ENCODE measurements at regions not wholly inside any gene's neighbourhood (a gene's known extent, or its start where the extent isn't known, plus 50 kb on each side); places are given as distances from the start of the nearest gene placed in this dataset.
"Not testable (repeated sequence)": the region's sequence is repeated elsewhere in the genome, so short reads cannot be mapped to it uniquely, and the experiment has no call there.

DNA sequence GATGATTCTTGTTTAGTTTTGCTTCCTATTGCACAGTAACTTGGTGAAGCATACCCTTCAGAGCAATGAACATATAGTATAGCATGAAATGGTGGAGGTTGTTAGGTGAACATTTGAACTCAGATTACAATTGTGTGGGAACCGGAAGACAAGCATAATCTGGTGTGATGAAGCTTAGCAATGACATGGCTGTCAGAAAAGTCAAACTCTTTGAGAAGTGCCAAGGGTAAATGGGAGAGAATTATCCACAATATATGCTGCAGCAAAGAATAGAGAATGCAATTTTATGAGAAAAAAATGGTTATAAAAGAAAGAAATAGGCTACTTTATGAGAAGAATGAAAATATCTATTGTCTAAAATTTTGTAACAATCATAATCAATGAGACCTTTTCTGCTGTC lies 1536.7 kb downstream of the SI start:
- in situ Hi-C loops (cut with HindIII; ENCODE audit: low pct_unique_long_range_greater_than_20kb, low sequenced_read_pairs) = no loop called here
- no peak for DNase-seq (ENCODE audit: low read depth)

DNA sequence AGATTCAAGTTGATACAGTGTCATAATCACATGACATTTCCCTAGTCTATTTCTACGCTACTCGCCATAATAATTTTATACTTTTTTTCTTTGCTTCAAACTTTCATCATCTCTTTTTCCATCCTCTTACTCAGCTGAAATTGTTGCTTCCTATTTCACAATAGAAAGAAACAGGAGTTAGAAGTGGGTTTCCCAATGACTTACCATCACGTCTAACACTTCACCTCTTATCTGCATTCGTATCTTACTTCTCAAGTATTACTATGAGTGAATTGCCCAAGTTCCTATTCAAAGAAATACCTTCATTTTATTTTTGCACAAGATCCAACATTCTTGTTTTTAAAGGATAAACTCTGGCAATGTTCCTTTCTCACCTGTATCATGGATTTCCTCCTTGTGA lies 1539.9 kb downstream of the SI start:
- no peak for DNase-seq (ENCODE audit: low read depth)
- in situ Hi-C loops (cut with HindIII; ENCODE audit: low pct_unique_long_range_greater_than_20kb, low sequenced_read_pairs) = no loop called here

DNA sequence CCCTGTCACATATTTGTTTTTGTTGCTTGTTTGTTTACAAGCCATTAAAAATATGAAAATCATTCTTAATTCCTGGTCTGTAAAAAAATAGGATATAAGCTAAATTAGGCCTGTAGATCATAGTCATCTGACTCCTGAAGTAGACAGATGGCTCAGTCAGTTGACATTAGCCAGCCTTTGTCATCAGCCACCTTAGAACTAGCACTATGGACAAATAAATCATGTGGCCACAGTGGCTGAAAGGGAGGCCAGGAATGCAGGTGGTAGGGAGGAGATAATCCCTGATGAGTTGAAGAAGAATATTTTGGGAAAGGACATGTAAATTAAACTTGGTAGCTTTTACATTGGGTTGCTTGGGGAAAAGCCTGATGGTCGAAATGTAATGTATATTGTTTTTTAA lies 1544.9 kb downstream of the SI start:
- DNase-seq (ENCODE audit: low read depth) = no peak
- in situ Hi-C loops (cut with HindIII; ENCODE audit: low pct_unique_long_range_greater_than_20kb, low sequenced_read_pairs) = no loop called here

DNA sequence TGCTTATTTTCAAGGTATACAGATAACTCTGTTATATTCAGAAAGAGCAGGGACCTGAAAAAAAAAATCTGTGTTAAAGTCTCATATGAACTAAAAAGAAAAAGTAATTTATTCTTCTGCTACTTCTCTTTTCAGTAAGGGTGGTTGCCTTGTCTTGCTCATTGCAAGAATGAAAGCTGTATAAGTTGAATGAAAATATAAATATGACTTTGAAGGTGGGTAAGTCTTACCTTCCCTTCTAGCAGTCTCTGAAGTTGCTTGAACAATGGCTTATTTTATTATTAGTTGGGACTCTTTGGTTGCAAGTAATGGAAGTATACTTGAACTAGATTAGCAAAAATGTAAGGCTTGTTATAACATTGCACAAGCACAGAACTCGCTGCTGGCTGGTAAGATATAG lies 1554.9 kb downstream of the SI start:
- in situ Hi-C loops (cut with HindIII; ENCODE audit: low pct_unique_long_range_greater_than_20kb, low sequenced_read_pairs) = no loop called here

DNA sequence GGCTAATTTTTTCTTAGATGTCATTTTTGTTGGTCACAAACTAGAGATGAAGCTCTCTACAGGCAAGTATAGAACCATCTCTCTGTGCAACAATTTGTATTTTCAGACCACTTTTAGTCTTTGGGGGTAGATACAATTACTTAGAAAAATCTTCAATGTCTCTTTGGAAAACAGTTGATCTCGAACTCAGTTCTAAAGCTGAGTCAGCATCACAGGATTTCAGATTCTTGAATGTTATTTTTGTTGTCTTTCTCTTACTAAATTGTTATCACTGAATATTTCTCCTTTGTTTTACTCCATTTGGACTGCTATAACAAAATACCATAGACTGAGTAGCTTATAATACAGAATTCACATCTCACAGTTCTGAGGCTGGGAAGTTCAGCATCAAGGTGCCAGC lies 1557.0 kb downstream of the SI start:
- in situ Hi-C loops (cut with HindIII; ENCODE audit: low pct_unique_long_range_greater_than_20kb, low sequenced_read_pairs) = no loop called here
- no peak for DNase-seq (ENCODE audit: low read depth)

More for the DNA sequence above, 1554.9 kb downstream of the SI start:
- no peak for DNase-seq (ENCODE audit: low read depth)

DNA sequence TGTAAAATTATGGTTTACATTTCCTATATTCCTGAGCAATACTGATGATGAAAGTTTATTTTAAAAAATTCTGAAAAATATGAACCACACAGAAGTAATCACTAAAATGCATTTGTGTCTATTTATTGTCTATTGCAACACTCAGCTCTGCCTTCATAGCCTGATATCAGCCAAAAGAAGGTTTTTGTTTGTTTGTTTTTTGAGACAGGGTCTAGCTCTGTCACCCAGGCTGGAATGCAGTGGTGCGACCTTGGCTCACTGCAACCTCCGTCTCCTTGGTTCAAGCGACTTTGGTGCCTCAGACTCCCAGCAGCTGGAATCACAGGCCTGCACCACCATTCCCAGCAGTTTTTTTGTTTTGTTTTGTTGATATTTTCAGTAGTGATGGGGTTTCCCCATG lies 1560.2 kb downstream of the SI start:
- in situ Hi-C loops (cut with HindIII; ENCODE audit: low pct_unique_long_range_greater_than_20kb, low sequenced_read_pairs) = no loop called here
- no peak for DNase-seq (ENCODE audit: low read depth)

DNA sequence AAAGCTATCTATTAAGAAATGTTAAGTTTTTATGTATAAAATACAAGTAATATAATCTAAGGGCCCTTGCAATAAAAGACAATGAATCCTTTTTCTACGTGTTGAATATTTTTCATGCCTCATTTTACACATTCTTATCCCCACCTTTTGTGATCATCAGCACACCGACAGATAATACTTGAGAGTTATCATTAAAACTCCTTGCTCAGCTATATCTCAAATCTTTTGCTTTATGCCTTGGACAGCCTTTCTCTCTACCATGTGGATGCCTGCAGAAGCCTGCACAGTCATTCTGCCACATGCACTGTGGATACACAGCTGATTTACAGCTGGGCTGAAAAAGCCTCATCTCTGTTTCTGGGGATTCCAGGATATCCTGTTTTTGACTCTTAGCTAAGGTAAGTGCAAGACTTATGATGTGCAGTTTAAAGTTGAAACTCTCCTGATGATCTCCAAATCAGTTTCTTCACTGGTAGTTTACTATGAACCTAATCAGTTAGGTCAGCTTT lies 1565.1 kb downstream of the SI start:
- DNase-seq (ENCODE audit: low read depth) = no peak
- in situ Hi-C loops (cut with HindIII; ENCODE audit: low pct_unique_long_range_greater_than_20kb, low sequenced_read_pairs) = no loop called here

DNA sequence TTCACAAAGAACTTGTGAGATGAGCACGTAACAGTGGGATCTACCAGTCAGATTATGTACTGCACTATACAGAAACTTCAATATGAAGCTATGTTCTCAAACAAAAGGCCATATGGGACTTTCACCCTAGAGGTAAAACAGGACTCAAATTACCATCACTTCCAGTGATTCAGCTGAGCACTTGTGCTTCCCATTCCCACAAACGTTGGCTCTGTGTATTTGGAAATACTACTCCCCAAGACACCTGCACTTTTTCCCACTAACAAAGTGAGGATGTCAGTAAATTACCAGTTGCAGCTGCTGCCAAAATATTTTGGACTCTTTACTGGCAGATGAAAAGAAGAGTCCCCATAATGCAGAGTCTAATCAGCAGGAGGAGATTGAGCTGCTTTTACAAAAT lies 1570.1 kb downstream of the SI start:
- DNase-seq (ENCODE audit: low read depth) = no peak

DNA sequence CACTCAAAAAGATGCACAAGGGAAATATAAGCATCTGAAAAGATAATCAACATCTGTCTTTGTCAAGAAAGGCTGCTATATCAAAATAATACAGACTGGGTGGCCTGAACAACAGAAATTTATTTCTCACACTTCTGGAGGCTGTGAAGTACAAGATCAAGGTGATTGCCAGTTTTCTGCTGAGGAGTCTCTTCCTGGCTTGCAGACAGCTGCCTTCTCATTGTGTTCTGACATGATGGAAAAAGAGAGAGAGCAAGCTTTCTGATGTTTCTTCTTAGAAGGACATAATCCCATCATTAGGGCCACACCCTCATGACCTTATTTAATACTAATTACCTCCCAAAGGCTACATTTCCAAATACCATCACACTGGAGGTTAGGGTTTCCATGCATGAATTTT lies 1573.3 kb downstream of the SI start:
- no peak for DNase-seq (ENCODE audit: low read depth)
- in situ Hi-C loops (cut with HindIII; ENCODE audit: low pct_unique_long_range_greater_than_20kb, low sequenced_read_pairs) = no loop called here

More for the DNA sequence above, 1570.1 kb downstream of the SI start:
- in situ Hi-C loops (cut with HindIII; ENCODE audit: low pct_unique_long_range_greater_than_20kb, low sequenced_read_pairs) = no loop called here

DNA sequence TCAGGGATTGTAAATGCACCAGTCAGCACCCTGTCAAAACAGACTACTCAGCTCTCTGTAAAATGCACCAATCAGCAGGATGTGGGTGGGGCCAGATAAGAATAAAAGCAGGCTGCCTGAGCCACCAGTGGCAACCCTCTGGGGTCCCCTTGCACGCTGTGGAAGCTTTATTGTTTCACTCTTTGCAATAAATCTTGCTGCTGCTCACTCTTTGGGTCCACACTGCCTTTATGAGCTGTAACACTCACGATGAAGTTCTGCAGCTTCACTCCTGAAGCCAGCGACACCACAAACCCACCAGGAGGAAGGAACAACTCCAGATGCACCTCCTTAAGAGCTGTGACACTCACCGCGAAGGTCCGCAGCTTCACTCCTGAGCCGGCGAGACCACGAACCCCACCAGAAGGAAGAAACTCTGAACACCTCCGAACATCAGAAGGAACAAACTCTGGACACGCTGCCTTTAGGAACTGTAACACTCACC lies 1578.5 kb downstream of the SI start:
- in situ Hi-C loops (cut with HindIII; ENCODE audit: low pct_unique_long_range_greater_than_20kb, low sequenced_read_pairs); DNase-seq (ENCODE audit: low read depth): not testable (repeated sequence)

DNA sequence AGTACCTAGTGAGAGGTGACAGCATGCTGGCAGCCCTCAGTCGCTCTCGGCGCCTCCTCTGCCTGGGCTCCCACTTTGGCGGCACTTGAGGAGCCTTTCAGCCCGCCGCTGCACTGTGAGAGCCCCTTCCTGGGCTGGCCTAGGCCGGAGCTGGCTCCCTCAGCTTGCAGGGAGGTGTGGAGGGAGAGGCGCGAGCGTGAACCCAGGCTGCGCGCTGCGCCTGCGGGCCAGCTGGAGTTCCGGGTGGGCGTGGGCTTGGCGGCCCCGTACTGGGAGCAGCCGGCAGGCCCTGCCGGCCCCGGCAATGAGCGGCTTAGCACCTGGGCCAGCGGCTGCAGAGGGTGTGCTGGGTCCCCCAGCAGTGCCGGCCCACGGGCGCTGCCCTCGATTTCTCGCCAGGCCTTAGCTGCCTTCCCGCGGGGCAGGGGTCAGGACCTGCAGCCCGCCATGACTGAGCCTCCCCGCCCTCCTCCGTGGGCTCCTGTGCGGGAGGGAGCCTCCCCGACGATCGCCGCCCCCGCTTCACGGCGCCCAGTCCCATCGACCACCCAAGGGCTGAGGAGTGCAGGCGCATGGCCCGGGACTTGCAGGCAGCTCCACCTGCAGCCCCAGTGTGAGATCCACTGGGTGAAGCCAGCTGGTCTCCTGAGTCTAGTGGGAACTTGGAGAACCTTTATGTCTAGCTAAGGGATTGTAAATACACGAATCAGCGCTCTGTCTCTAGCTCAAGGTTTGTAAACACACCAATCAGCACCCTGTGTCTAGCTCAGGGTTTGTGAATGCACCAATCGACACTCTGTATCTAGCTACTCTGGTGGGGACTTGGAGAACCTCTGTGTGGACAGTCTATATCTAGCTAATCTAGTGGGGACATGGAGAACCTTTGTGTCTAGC lies 1579.2 kb downstream of the SI start:
- in situ Hi-C loops (cut with HindIII; ENCODE audit: low pct_unique_long_range_greater_than_20kb, low sequenced_read_pairs); DNase-seq (ENCODE audit: low read depth): not testable (repeated sequence)

DNA sequence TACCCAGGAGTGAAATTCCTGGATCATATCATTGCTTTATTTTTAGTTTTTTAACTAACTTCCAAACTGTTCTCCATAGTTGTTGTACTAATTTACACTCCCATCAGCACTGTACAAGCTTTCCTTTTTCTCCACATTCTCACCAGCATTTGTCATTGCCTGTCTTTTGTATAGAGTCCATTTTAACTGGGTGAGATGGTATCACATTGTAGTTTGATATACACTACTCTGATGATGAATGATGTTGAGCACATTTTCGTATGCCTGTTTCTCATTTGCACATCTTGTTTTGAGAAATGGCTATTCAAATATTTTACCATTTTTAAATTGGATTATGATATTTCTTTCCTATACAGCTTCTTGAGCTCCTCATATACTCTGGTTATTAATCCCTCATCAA lies 1586.6 kb downstream of the SI start:
- in situ Hi-C loops (cut with HindIII; ENCODE audit: low pct_unique_long_range_greater_than_20kb, low sequenced_read_pairs) = no loop called here
- no peak for DNase-seq (ENCODE audit: low read depth)

DNA sequence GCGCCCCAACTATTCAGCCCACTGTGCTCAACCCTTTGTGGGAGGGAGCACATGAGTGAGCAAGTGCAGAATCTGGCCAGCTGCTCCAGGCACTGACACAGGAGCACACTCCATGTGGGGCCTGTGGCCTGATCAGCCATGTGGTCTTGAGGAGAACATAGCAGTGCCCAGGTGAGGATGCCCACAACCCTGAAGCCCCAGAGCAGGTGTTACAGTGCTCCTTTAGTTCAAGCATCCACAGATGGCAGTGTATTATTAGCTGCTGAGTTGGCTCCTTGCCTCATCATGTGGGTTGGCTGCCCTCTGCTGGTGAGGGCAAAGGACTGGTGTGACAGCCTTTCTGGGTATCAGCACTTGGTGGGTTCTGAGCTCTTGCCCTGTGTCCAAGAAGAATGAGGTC lies 1588.2 kb downstream of the SI start:
- in situ Hi-C loops (cut with HindIII; ENCODE audit: low pct_unique_long_range_greater_than_20kb, low sequenced_read_pairs) = no loop called here
- peak; percentile 35 for DNase-seq (ENCODE audit: low read depth)

DNA sequence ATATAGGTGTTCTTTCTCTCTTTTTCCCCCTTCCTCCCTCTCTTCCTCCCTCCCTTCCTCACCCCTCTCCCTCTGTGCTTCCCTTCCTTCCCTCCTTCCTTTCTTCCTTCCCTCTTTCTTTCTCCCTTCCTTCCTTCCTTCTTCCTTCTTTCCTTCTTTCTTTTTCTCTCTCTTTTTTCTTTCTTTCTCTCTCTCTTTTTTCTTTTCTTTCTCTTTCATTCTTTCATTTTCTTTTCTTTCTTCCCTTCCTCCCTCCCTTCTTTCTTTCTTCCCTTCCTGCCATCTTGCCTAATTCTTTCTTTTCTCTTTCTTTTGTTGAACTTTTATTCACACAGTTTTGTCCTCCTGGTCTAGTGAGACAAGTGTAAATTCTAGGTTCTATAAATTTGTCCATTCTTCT lies 1595.6 kb downstream of the SI start:
- DNase-seq (ENCODE audit: low read depth) = no peak
- in situ Hi-C loops (cut with HindIII; ENCODE audit: low pct_unique_long_range_greater_than_20kb, low sequenced_read_pairs) = no loop called here

DNA sequence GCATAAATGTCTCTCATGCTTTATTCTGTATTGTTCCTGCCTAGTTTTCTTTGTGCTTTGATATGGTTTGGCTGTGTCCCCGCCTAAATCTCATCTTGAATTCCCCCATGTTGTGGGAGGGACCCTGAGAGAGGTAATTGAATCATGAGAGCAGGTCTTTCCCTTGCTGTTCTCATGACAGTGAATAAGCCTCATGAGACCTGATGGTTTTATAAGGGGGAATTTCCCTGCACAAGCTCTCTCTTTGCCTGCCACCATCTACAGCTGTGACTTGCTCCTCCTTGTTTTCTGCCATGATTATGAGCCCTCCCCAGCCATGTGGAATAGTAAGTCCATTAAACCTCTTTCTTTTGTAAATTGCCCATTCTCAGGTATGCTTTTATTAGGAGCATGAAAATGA lies 1596.6 kb downstream of the SI start:
- in situ Hi-C loops (cut with HindIII; ENCODE audit: low pct_unique_long_range_greater_than_20kb, low sequenced_read_pairs) = no loop called here
- DNase-seq (ENCODE audit: low read depth) = peak; percentile 57

DNA sequence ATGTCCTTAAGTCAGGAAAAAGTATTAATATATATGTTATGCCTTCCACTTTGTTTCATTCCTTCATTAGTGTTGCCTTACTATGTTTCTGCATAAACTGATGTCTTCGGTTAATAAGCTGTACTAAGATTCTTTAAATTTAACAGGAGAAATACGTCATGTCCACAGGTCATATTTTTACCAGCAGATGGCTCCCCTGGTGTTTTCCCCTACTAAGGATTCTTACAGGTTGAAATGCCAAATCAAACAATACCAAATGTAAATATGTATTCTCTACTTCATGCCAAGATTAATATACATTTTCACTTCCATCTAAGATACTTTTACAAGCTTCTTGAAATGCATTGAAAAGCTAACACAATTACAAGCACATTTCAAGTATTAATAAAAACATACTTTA lies 1602.1 kb downstream of the SI start:
- no peak for DNase-seq (ENCODE audit: low read depth)

DNA sequence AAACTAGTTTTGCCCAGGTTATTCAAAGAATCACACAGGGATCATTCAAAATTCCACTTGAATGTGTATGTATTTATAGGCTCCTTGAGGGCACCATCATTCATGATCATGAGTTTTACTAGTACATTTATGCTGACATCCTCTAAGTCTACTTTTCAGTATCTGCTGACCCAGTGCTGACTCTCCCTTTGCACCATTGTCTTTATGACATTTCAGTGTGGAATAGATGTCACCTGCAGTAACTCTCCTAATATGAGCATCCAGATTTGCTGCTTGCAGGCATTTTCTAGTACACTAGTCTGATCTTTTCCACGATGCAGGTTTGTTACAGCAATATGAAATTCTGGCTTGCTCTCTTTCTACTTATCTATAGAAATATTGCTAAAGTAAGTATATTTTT lies 1603.5 kb downstream of the SI start:
- no peak for DNase-seq (ENCODE audit: low read depth)
- in situ Hi-C loops (cut with HindIII; ENCODE audit: low pct_unique_long_range_greater_than_20kb, low sequenced_read_pairs) = no loop called here

More for the DNA sequence above, 1602.1 kb downstream of the SI start:
- in situ Hi-C loops (cut with HindIII; ENCODE audit: low pct_unique_long_range_greater_than_20kb, low sequenced_read_pairs) = no loop called here

DNA sequence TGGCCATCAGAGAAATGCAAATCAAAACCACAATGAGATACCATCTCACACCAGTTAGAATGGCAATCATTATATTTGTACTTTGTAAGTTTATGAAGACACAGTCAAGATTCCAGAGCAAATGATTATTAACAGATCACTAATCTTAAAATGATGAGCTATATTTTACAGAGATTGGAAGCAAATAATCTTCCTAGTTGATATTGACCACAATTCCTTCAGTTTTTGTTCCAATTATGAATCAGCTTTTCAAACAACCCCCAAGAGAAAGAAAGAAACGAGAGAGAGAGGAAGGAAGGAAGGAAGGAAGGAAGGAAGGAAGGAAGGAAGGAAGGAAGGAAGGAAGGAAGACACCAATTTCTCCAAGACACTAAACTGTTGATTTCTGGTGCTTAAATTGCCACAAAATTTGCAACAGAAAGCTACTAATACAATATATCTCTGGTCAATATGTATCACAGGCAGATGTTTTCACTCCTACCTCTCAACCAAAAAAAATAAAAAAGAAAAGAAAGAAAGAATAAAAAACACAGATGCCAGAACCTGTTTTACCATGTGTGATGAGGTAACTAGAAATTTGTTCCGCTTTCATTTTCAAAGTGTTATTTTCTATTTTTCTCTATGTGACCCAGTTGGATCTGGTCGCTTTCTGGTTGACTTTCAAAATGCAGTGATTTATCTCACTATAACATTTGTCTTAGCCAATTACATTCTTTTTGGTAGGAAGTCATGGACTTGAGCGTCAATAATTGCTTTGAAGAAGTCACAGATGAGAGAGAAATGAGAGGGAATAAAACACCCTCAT lies 1609.6 kb downstream of the SI start:
- no peak for DNase-seq (ENCODE audit: low read depth)
- in situ Hi-C loops (cut with HindIII; ENCODE audit: low pct_unique_long_range_greater_than_20kb, low sequenced_read_pairs) = no loop called here

DNA sequence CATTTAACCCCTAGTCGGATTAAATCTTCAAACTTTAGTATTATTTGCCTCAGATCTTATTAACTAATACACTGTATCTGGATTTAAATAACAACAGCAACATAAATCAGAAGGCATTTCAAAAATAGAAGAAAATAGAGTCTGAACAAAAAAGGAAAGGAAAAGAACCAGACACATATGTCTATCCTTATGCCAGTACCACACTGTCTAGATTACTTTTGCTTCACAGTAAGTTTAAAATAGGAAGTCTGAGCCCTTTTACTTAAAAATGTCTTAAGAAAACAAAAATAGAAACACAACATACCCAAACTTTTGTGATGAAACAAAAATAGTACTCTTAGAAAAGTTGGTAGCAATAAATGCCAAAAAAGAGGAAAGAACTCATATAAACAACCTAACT lies 1615.8 kb downstream of the SI start:
- no peak for DNase-seq (ENCODE audit: low read depth)
- in situ Hi-C loops (cut with HindIII; ENCODE audit: low pct_unique_long_range_greater_than_20kb, low sequenced_read_pairs) = no loop called here

Data from Caki2 (cell line).